GM21576 (cell line): ENCODE measurements at regions not wholly inside any gene's neighbourhood (a gene's known extent, or its start where the extent isn't known, plus 50 kb on each side); places are given as distances from the start of the nearest gene placed in this dataset.
"Not testable (repeated sequence)": the region's sequence is repeated elsewhere in the genome, so short reads cannot be mapped to it uniquely, and the experiment has no call there.

Experiments
- ATAC-seq: cut with Tn5 transposase; IDR thresholded peaks from one replicate; pipeline ENCODE4 v1.9.1; 2021; ENCODE audit warnings: mild to moderate bottlenecking, moderate library complexity; ENCODE audit not compliant: unreplicated experiment

DNA sequence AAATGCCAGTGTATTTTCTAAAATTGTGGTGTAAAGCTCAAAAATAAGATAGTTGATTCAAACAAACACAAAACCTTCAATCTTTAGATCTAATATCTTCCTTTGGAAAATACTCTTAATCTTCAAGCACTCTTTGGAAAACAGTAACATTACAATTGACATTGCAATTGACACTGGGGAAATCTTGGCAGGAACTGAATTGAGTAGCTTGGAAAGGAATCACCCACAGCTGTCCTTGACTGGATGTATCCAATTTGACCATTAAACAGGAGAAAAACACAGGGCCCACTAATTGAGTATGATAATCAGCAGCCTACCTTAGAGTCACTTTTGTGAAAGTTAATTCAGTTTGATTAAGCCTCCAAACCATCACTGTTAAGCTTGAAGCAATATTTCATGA, 776.7 kb downstream of the DTWD2 start:
- ATAC-seq = no peak

GRCh38 chr5:118208031-118208453, 780.3 kb downstream of the DTWD2 start:
- no peak for ATAC-seq

GRCh38 chr5:118199801-118200200, 788.5 kb downstream of the DTWD2 start:
- ATAC-seq = no peak

GRCh38 chr5:118196229-118196628, 792.1 kb downstream of the DTWD2 start:
- ATAC-seq = no peak

- no peak for ATAC-seq
Observed at GRCh38 chr5:118195211-118195610, 793.1 kb downstream of the DTWD2 start.

GRCh38 chr5:118193194-118193905, 795.0 kb downstream of the DTWD2 start:
- ATAC-seq = no peak

- no peak for ATAC-seq
Observed at GRCh38 chr5:118185018-118185417, 803.3 kb downstream of the DTWD2 start.

GRCh38 chr5:118176146-118176545, 812.2 kb downstream of the DTWD2 start:
- ATAC-seq = no peak

DNA sequence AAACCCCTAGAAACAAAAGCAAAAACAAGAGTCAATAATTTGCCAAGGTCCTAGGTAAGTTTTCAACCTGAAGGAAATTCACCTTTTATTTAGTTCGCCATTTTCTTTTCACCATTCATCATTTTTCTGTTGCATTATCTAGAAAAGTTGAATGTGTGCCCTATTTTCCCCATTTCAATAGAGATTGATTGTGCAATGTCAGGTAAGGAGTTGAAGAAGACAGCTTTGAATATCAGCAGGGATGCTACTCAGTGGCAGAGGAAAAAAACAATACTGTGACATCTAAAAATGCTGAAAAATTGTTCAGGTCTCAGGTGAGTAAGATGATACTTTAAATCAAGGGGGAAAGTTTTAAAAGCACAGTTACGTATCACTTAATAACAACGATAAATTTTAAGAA, 813.7 kb downstream of the DTWD2 start:
- ATAC-seq = no peak

GRCh38 chr5:118173340-118173739, 815.0 kb downstream of the DTWD2 start:
- no peak for ATAC-seq

DNA sequence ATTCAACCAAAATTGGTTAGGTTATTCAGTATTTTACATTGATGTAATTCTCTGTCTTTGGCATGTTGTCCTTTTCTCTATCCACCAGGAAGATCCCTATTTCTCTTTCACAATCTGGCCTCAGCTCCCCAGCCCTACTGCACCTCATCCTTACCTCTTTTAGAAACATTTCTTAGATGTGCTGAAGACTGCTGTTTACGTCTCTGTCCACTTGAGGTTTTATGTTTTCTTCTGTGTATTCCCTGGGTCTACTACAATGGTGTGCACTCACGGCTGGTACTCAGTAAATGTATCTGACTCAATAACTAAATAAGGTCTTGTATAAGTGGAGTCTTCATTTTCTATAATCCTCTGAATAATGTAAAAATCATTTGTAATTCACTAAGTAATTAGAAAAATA, 822.7 kb downstream of the DTWD2 start:
- no peak for ATAC-seq

- ATAC-seq = no peak
Observed at GRCh38 chr5:118156181-118156580, 832.2 kb downstream of the DTWD2 start.

DNA sequence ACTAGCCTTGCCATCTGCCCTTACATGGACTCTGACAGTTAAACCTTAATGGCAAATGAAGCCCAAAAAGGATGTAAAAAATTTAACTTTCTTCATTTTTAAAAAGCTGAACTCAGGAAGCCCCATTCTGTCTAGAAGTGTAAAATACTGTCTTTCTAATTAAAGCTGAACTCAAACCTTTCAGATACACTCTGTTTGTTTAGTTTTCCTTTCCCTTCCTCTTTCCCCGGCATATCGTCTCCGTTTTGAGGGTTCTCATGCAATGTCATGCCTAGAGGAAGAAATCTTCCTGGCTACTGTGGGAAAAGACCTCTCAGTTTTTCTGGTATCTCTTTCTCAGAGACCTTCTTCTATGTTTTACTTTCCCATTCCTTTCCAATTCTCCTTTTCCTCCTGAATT, 841.5 kb downstream of the DTWD2 start:
- no peak for ATAC-seq

DNA sequence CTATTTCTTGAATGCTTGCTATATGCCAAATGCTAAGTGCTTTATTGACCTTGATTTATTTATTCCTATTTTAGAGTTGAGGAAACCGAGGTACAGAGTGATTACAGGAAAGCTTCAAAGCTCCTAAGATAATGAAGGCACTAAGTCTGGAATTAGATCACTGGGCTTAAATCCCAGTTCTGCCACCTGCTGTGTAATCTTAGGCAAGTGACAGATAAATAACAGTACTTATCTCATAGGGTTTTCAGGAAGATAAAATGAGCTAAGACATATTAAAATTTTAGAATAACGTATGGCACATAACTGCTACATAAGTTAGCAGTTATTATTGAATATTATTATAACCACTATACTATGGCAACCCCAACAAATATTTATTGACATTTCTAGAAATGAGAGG, 843.8 kb downstream of the DTWD2 start:
- no peak for ATAC-seq

DNA sequence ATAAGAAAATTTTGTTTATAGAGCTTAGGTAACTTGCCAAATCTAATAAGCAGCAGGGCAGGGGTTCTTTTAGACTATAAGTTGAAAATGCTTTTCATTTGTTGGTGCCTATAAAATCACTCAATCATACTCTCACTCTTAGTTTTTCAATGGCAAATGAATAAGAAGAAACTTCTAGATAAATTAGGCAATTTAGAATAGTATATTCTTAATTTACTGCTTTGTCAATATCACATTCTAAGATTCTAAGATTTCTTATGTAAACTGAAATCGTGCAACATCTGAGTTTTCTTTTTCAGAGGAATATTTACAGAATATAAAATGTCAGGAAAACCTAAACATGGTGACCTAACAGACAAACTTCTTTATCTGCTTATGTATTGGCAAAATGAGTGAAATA, 849.0 kb downstream of the DTWD2 start:
- no peak for ATAC-seq

- no peak for ATAC-seq
Observed at GRCh38 chr5:118126159-118126558, 862.2 kb downstream of the DTWD2 start.

DNA sequence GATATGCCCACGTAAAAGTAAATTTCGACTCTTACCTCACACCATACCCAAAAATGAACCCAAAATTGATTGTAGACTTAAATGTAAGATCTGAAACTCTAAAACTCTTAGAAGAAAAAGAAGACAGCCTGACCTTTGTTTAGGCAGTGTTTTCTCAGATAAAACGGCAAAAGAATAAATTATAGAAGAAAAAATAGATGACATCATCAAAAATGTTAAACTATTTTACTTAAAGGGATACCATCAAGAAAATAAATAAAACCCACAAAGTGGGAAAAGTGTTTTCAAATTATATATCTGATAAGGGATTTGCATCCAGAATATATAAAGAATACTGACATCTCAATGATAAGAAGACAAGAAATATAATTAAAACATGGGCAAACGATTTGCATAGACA, 862.7 kb downstream of the DTWD2 start:
- no peak for ATAC-seq

DNA sequence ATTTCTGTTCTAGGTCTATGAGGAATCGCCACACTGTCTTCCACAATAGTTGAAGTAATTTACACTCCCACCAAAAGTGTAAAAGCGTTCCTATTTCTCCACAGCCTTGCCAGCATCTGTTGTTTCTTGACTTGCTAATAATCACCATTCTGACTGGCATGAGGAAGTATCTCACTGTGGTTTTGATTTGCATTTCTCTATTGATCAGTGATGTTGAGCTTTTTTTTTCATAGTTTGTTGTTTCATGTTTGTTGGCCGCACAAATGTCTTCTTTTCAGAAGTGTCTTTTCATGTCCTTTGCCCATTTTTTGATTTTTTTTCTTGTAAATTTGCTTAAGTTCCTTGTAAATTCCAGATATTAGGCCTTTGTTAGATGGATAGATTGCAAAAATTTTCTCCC, 867.1 kb downstream of the DTWD2 start:
- ATAC-seq = no peak

GRCh38 chr5:118115791-118116190, 872.6 kb downstream of the DTWD2 start:
- no peak for ATAC-seq

- no peak for ATAC-seq
Observed at GRCh38 chr5:118111956-118112355, 876.4 kb downstream of the DTWD2 start.

- not testable (repeated sequence) for ATAC-seq
Observed at GRCh38 chr5:118107246-118107645, 881.1 kb downstream of the DTWD2 start.

GRCh38 chr5:118098716-118099115, 889.6 kb downstream of the DTWD2 start:
- ATAC-seq = no peak

DNA sequence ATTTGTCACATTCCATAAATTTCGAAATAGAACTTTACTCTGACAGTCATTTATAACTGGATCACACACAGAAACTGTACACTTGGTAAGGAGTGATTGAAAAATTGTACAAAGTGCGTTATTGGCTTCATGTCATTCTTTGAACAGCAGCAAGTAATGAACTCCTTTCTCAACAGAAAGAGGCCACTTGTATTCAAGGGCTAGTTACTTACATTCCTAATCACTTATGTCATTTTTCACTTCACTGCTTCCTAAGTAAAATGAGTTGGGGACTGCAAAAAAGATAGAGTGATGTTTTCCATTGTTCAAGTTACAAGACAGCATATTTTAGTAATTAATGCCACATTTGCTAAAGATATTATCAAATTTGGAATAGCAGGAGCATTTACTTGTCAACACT, 893.2 kb downstream of the DTWD2 start:
- no peak for ATAC-seq
